B cell (primary cell): ENCODE measurements at regions not wholly inside any gene's neighbourhood (a gene's known extent, or its start where the extent isn't known, plus 50 kb on each side); places are given as distances from the start of the nearest gene placed in this dataset.

Experiments
- ATAC-seq: fragments of 200-7000 bp; cut with Tn5 transposase; one replicate; pipeline ENCODE4 v1.10.0; 2021; ENCODE audit warnings: low read depth, mild to moderate bottlenecking, moderate number of reproducible peaks, moderate library complexity
- CTCF ChIA-PET: fragments of 350-600 bp; sonication (Branson Sonifier 250); formaldehyde crosslinking; loops from one replicate; lab custom pipeline; 2021; ENCODE audit warnings: antibody characterized with exemption, inconsistent platforms; lab: Charles Lee
- POLR2A ChIA-PET: fragments of 350-600 bp; sonication (Branson Sonifier 250); formaldehyde crosslinking; loops from one replicate; lab custom pipeline; 2021; ENCODE audit warnings: antibody characterized with exemption; lab: Charles Lee
- DNase-seq: peaks from one replicate; pipeline ENCODE4 v3.0.0; 2013
- H2AFZ ChIP-seq: 2 replicates; pipeline ENCODE4 v1.6.1; 2012; ENCODE audit warnings: mild to moderate bottlenecking, low read depth, low read length; ENCODE audit not compliant: insufficient read depth, poor library complexity, severe bottlenecking
- H3K27ac ChIP-seq, 2 donors: 1 replicate in 1 of 2; 2 replicates in 1 of 2; pipeline ENCODE4 v1.5.1; 2012 to 2013; ENCODE audit warnings: low read length in 2 of 2, mild to moderate bottlenecking in 2 of 2, moderate library complexity in 1 of 2
- H3K27me3 ChIP-seq, 4 experiments: fragments of 200-600 bp in 1 of 4; sonication (generic) in 1 of 4; replicated peaks in 1 of 4; 1 replicate in 2 of 4; 2 replicates in 2 of 4; pipeline versions ENCODE4 v1.6.1 to v1.7.0; 2013 to 2016; ENCODE audit warnings: low read length in 3 of 4, mild to moderate bottlenecking in 2 of 4, mixed read lengths in 1 of 4, moderate library complexity in 1 of 4; ENCODE audit not compliant: insufficient read depth in 4 of 4, control insufficient read depth in 3 of 4; ENCODE audit errors: control extremely low read depth in 1 of 4
- H3K36me3 ChIP-seq, 2 experiments: replicated peaks in 1 of 2; 1 replicate in 1 of 2; 2 replicates in 1 of 2; pipeline versions ENCODE4 v1.6.1 to v1.7.1; 2013; ENCODE audit warnings: low read length in 1 of 2; ENCODE audit not compliant: insufficient read depth in 2 of 2, control insufficient read depth in 1 of 2; ENCODE audit errors: control extremely low read depth in 1 of 2, extremely low read depth in 1 of 2
- H3K4me1 ChIP-seq, 2 donors: fragments of 200-600 bp in 1 of 2; sonication (generic) in 1 of 2; 1 replicate in 1 of 2; 2 replicates in 1 of 2; pipeline versions ENCODE4 v1.5.1 to v1.6.1; 2013 to 2017; ENCODE audit warnings: low read length in 2 of 2; ENCODE audit not compliant: control insufficient read depth in 2 of 2, insufficient read depth in 2 of 2
- H3K4me2 ChIP-seq: replicated peaks from 2 replicates; pipeline ENCODE3; 2012; ENCODE audit warnings: mild to moderate bottlenecking, low read depth, low read length; ENCODE audit not compliant: poor library complexity, severe bottlenecking
- H3K4me3 ChIP-seq, 5 experiments: fragments of 200-600 bp in 1 of 5; sonication (generic) in 1 of 5; 1 replicate in 3 of 5; 2 replicates in 2 of 5; pipeline versions ENCODE4 v1.5.1 to v1.7.0; 2011 to 2016; ENCODE audit warnings: low read length in 4 of 5, mild to moderate bottlenecking in 4 of 5, low read depth in 2 of 5, control low read depth in 1 of 5, moderate library complexity in 1 of 5; ENCODE audit not compliant: insufficient read depth in 1 of 5; ENCODE audit errors: control extremely low read depth in 1 of 5, extremely low read depth in 1 of 5
- H3K79me2 ChIP-seq: fragments of 200-600 bp; sonication (generic); one replicate; pipeline ENCODE4 v1.6.0; 2016; ENCODE audit warnings: low read length; ENCODE audit not compliant: control insufficient read depth, insufficient read depth
- H3K9ac ChIP-seq: fragments of 200-600 bp; sonication (generic); 2 replicates; pipeline ENCODE4 v1.6.1; 2017; ENCODE audit warnings: mild to moderate bottlenecking, low read length, moderate library complexity
- H3K9me3 ChIP-seq, 3 donors: one replicate each; pipeline versions ENCODE4 v1.6.1 to v1.7.1; 2013; ENCODE audit warnings: low read length in 2 of 3; ENCODE audit not compliant: control insufficient read depth in 2 of 3, insufficient read depth in 1 of 3; ENCODE audit errors: control extremely low read depth in 1 of 3
- H4K20me1 ChIP-seq: 2 replicates; pipeline ENCODE4 v1.6.0; 2012; ENCODE audit warnings: mild to moderate bottlenecking, low read length; ENCODE audit not compliant: insufficient read depth, control insufficient read depth, poor library complexity, severe bottlenecking
- H3K27ac Mint-ChIP-seq: one replicate; pipeline ENCODE4 v1.8.0; 2021; ENCODE audit warnings: mixed read lengths
- H3K27me3 Mint-ChIP-seq: one replicate; pipeline ENCODE4 v1.8.0; 2021; ENCODE audit warnings: mixed read lengths
- H3K4me1 Mint-ChIP-seq: one replicate; pipeline ENCODE4 v1.8.0; 2021; ENCODE audit warnings: mixed read lengths
- H3K4me3 Mint-ChIP-seq: one replicate; pipeline ENCODE4 v1.8.0; 2021; ENCODE audit warnings: mixed read lengths
- H3K9me3 Mint-ChIP-seq: one replicate; pipeline ENCODE4 v1.8.0; 2022; ENCODE audit warnings: mixed read lengths; ENCODE audit not compliant: insufficient read depth
- EZH2 ChIP-seq: IDR thresholded peaks from 2 replicates; pipeline ENCODE4 v1.6.1; 2012; ENCODE audit warnings: borderline replicate concordance, low read depth, mild to moderate bottlenecking, moderate library complexity, low read length; ENCODE audit not compliant: insufficient read depth, poor library complexity, severe bottlenecking
- WGBS: methylation state at CpG from one replicate; pipeline ENCODE4 v1.1.5; 2013; ENCODE audit warnings: missing lambda C conversion rate; ENCODE audit not compliant: insufficient coverage; 5-methylcytosine and 5-hydroxymethylcytosine counted together
- intact Hi-C: fragments of 100-400 bp; cut with micrococcal nuclease; formaldehyde crosslinking; loops from one replicate; pipeline ENCODE4 v1.10.0; 2022
- TF ChIP-seq, protein P1 (sequence below): fragments of 200-600 bp; IDR thresholded peaks from one replicate; pipeline ENCODE4 v1.8.0; 2022; ENCODE audit warnings: antibody characterized with exemption, mild to moderate bottlenecking

DNA sequence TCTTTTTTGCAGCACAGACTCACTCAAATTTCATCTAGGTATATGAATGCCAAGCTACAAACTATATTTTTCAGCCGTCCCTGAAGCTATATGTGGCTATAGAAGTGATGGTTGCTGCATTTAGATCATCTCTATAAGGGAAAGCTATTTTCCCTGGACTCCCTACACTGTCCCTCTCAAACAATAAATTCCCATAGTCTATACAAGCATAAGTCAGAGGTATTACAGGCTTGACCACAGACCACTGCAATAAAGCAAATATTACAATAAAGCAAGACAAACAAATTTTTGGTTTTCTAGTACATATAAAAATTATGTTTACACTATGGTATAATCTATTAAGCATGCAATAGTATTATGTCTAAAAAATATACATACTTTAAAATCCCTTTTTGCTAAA is 1015.5 kb upstream of the LRRN3 start:
- no peak overlapping the region for H3K27ac ChIP-seq
- Mint-ChIP-seq H3K27ac (no peak overlapping the region), H3K4me3 (no peak overlapping the region), H3K9me3 (no peaks in the 10 kb centered on the region), H3K27me3 (no peaks in the 10 kb centered on the region), H3K4me1 (no peaks in the 10 kb centered on the region)
- CTCF ChIA-PET: no interaction called here
- no peak overlapping the region for H3K4me2 ChIP-seq
- no peaks in the 10 kb centered on the region for H3K79me2 ChIP-seq
- H3K9ac ChIP-seq: no peak overlapping the region
- intact Hi-C loops: no loop called here
- H4K20me1 ChIP-seq: no peaks in the 10 kb centered on the region
- no peaks in the 10 kb centered on the region for H3K36me3 ChIP-seq
- no peaks in the 10 kb centered on the region for H3K9me3 ChIP-seq
- no peaks in the 10 kb centered on the region for H3K27me3 ChIP-seq
- H2AFZ ChIP-seq: no peak overlapping the region
- ATAC-seq (no peak), DNase-seq (no peak)
- WGBS: no CpG with 5 or more reads among the region's 1 CpG
- no peak for TF ChIP-seq EZH2
- TF ChIP-seq, protein P1, sequence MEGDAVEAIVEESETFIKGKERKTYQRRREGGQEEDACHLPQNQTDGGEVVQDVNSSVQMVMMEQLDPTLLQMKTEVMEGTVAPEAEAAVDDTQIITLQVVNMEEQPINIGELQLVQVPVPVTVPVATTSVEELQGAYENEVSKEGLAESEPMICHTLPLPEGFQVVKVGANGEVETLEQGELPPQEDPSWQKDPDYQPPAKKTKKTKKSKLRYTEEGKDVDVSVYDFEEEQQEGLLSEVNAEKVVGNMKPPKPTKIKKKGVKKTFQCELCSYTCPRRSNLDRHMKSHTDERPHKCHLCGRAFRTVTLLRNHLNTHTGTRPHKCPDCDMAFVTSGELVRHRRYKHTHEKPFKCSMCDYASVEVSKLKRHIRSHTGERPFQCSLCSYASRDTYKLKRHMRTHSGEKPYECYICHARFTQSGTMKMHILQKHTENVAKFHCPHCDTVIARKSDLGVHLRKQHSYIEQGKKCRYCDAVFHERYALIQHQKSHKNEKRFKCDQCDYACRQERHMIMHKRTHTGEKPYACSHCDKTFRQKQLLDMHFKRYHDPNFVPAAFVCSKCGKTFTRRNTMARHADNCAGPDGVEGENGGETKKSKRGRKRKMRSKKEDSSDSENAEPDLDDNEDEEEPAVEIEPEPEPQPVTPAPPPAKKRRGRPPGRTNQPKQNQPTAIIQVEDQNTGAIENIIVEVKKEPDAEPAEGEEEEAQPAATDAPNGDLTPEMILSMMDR: no peak
- POLR2A ChIA-PET: no interaction called here
- H3K4me3 ChIP-seq: no peak overlapping the region
- H3K4me1 ChIP-seq: no peaks in the 10 kb centered on the region

DNA sequence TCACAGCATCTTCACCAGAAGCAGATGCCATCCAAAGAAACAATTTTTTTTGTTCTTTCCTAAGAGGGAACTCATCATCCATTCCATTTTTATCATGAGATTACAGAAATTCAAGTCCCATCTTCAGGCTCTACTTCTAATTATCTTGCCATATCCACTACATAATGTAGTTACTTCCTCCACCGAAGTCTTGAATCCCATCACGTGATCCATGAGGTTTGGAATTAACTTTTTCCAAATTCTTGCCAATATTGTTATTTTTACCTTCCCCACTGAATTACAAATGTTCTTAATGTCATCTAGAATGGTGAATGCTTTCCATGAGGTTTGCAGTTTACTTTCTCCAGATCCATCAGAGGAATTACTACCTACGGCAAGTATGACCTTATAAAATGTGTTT is 1014.7 kb upstream of the LRRN3 start:
- H3K9me3 ChIP-seq: no peaks in the 10 kb centered on the region
- ATAC-seq (no peak), DNase-seq (no peak)
- Mint-ChIP-seq H3K27me3 (no peaks in the 10 kb centered on the region), H3K4me1 (no peaks in the 10 kb centered on the region), H3K9me3 (no peaks in the 10 kb centered on the region), H3K4me3 (no peak overlapping the region), H3K27ac (no peak overlapping the region)
- TF ChIP-seq EZH2: no peak
- TF ChIP-seq, protein P1: no peak
- H2AFZ ChIP-seq: no peak overlapping the region
- ChIA-PET POLR2A (no interaction called here), CTCF (no interaction called here)
- H3K79me2 ChIP-seq: no peaks in the 10 kb centered on the region
- no peaks in the 10 kb centered on the region for H4K20me1 ChIP-seq
- no peak overlapping the region for H3K4me3 ChIP-seq
- no peak overlapping the region for H3K9ac ChIP-seq
- no peaks in the 10 kb centered on the region for H3K4me1 ChIP-seq
- H3K36me3 ChIP-seq: no peaks in the 10 kb centered on the region
- intact Hi-C loops: no loop called here
- no peak overlapping the region for H3K27ac ChIP-seq
- WGBS: no CpG with 5 or more reads among the region's 3 CpGs
- no peaks in the 10 kb centered on the region for H3K27me3 ChIP-seq
- H3K4me2 ChIP-seq: no peak overlapping the region
